Neuronal stem cell (in vitro differentiated cells): ENCODE measurements at regions not wholly inside any gene's neighbourhood (a gene's known extent, or its start where the extent isn't known, plus 50 kb on each side); places are given as distances from the start of the nearest gene placed in this dataset.

ENCODE experiments used
- DNase-seq: peaks from one replicate; pipeline ENCODE4 v3.0.0-alpha.2; 2013; ENCODE audit warnings: low spot score
- H2AFZ ChIP-seq: one replicate; pipeline ENCODE4 v1.6.1; 2013; ENCODE audit warnings: mild to moderate bottlenecking, low read length, inconsistent platforms
- H2AK5ac ChIP-seq: 2 replicates; pipeline ENCODE4 v1.6.1; 2013; ENCODE audit warnings: low read depth, mild to moderate bottlenecking, inconsistent platforms, low read length, moderate library complexity, mixed read lengths
- H2BK120ac ChIP-seq: 2 replicates; pipeline ENCODE4 v1.6.1; 2013; ENCODE audit warnings: low read depth, mild to moderate bottlenecking, inconsistent platforms, low read length, moderate library complexity, mixed read lengths
- H2BK12ac ChIP-seq: one replicate; pipeline ENCODE4 v1.6.1; 2013; ENCODE audit warnings: low read length, inconsistent platforms
- H2BK15ac ChIP-seq: 2 replicates; pipeline ENCODE4 v1.6.1; 2013; ENCODE audit warnings: mild to moderate bottlenecking, low read length, inconsistent platforms, mixed read lengths
- H2BK5ac ChIP-seq: one replicate; pipeline ENCODE4 v1.6.1; 2013; ENCODE audit warnings: inconsistent platforms, mild to moderate bottlenecking, low read length, moderate library complexity
- H3K14ac ChIP-seq: one replicate; pipeline ENCODE4 v1.6.1; 2013; ENCODE audit warnings: low read length, inconsistent platforms
- H3K18ac ChIP-seq: 2 replicates; pipeline ENCODE4 v1.6.1; 2013; ENCODE audit warnings: low read length, inconsistent platforms
- H3K23ac ChIP-seq: 2 replicates; pipeline ENCODE4 v1.6.1; 2013; ENCODE audit warnings: low read depth, mild to moderate bottlenecking, mixed read lengths, low read length, inconsistent platforms; ENCODE audit not compliant: poor library complexity
- H3K27ac ChIP-seq: replicated peaks from 3 replicates; pipeline ENCODE4 v1.5.1; 2013; ENCODE audit warnings: low read length, inconsistent platforms
- H3K27me3 ChIP-seq, 3 experiments: 2 replicates each; pipeline ENCODE4 v1.6.1; 2013; ENCODE audit warnings: low read length in 3 of 3, mild to moderate bottlenecking in 2 of 3, inconsistent platforms in 1 of 3, low read depth in 1 of 3, mixed read lengths in 1 of 3, moderate library complexity in 1 of 3; ENCODE audit not compliant: control insufficient read depth in 3 of 3, insufficient read depth in 3 of 3
- H3K36me3 ChIP-seq, 2 donors: replicated peaks in 1 of 2; 2 replicates each; pipeline ENCODE4 v1.6.1; 2013; ENCODE audit warnings: low read length in 2 of 2; ENCODE audit not compliant: control insufficient read depth in 2 of 2, insufficient read depth in 2 of 2
- H3K4ac ChIP-seq: 2 replicates; pipeline ENCODE4 v1.6.1; 2013; ENCODE audit warnings: inconsistent platforms, mild to moderate bottlenecking, low read length, moderate library complexity
- H3K4me1 ChIP-seq, 2 donors: 1 replicate in 1 of 2; 2 replicates in 1 of 2; pipeline ENCODE4 v1.6.1; 2013; ENCODE audit warnings: low read length in 2 of 2, low read depth in 1 of 2; ENCODE audit not compliant: control insufficient read depth in 2 of 2, insufficient read depth in 1 of 2
- H3K4me2 ChIP-seq: one replicate; pipeline ENCODE4 v1.6.1; 2013; ENCODE audit warnings: mild to moderate bottlenecking, low read length, inconsistent platforms; ENCODE audit not compliant: insufficient read depth, poor library complexity, severe bottlenecking
- H3K4me3 ChIP-seq, 2 donors: 2 replicates each; pipeline ENCODE4 v1.5.1; 2013; ENCODE audit warnings: low read length in 2 of 2, mild to moderate bottlenecking in 2 of 2, inconsistent platforms in 1 of 2, moderate library complexity in 1 of 2
- H3K79me1 ChIP-seq: one replicate; pipeline ENCODE4 v1.6.1; 2013; ENCODE audit warnings: low read depth, mild to moderate bottlenecking, inconsistent platforms, low read length, moderate library complexity
- H3K9ac ChIP-seq: one replicate; pipeline ENCODE4 v1.6.1; 2013; ENCODE audit warnings: mild to moderate bottlenecking, low read depth, low read length, inconsistent platforms; ENCODE audit not compliant: poor library complexity
- H3K9me3 ChIP-seq, 2 donors: replicated peaks in 1 of 2; 2 replicates each; pipeline versions ENCODE3 to v1.6.1; 2013; ENCODE audit warnings: low read length in 2 of 2, mild to moderate bottlenecking in 2 of 2, inconsistent platforms in 1 of 2, low read depth in 1 of 2, mixed read lengths in 1 of 2, moderate library complexity in 1 of 2; ENCODE audit not compliant: control insufficient read depth in 2 of 2, insufficient read depth in 1 of 2
- H4K8ac ChIP-seq: one replicate; pipeline ENCODE4 v1.6.1; 2013; ENCODE audit warnings: low read depth, mild to moderate bottlenecking, inconsistent platforms, low read length, moderate library complexity
- H4K91ac ChIP-seq: one replicate; pipeline ENCODE4 v1.6.1; 2013; ENCODE audit warnings: low read length, low read depth, mild to moderate bottlenecking, inconsistent platforms; ENCODE audit not compliant: poor library complexity
- WGBS, 2 donors: extraction: QIAGEN DNeasy Blood & Tissue Kit; methylation state at CpG; one replicate each; pipeline ENCODE4 v1.1.7; 2013; ENCODE audit warnings: missing lambda C conversion rate in 2 of 2, mixed read lengths in 1 of 2; ENCODE audit not compliant: insufficient read length in 2 of 2, insufficient replicate concordance in 1 of 2; ENCODE audit errors: extremely low coverage in 2 of 2; 5-methylcytosine and 5-hydroxymethylcytosine counted together

GRCh38 chrX:11929476-11929875 lies 171.4 kb downstream of the MSL3 start:
- Histone ChIP-seq H3K4me3 (no peak overlapping the region), H3K9me3 (no peaks in the 10 kb centered on the region), H2AFZ (no peak overlapping the region), H3K4me1 (no peaks in the 10 kb centered on the region), H3K79me1 (no peaks in the 10 kb centered on the region), H2AK5ac (no peak overlapping the region), H3K36me3 (no peaks in the 10 kb centered on the region), H3K4ac (no peak overlapping the region), H3K14ac (no peak overlapping the region), H3K27ac (no peak overlapping the region), H2BK12ac (no peak overlapping the region), H3K9ac (no peak overlapping the region), H3K23ac (no peak overlapping the region), H3K4me2 (no peak overlapping the region), H4K8ac (no peak overlapping the region), H3K18ac (no peak overlapping the region), H2BK15ac (no peak overlapping the region), H2BK5ac (no peak overlapping the region), H4K91ac (no peak overlapping the region), H3K27me3 (no peaks in the 10 kb centered on the region), H2BK120ac (no peak overlapping the region)
- DNase-seq, result no peak
- no CpG with 5 or more reads among the region's 5 CpGs for WGBS, 2 donors

DNA sequence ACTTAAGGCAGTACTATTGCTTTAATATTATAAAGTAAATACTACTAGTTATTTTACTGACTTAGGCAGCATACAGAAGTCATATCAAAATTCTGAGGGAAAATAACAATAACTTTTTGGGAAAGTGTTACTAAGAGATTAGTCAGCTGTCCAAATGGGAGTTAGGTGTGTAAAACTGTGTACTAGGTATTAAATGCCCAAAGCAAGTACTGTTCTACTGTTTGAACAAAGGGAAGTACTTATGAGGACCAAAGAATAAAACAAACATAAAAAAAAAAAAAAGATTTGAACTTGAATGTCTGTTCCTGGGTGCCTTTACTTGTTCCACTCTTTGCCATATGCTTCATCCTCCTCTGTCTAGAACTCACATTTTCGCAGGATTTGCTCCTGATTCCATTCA lies 174.4 kb downstream of the MSL3 start:
- Histone ChIP-seq H3K27ac (no peak overlapping the region), H3K27me3 (no peaks in the 10 kb centered on the region), H4K91ac (no peak overlapping the region), H3K4ac (no peak overlapping the region), H2BK12ac (no peak overlapping the region), H3K9me3 (no peaks in the 10 kb centered on the region), H3K4me2 (no peak overlapping the region), H3K9ac (no peak overlapping the region), H3K4me3 (no peak overlapping the region), H2BK15ac (no peak overlapping the region), H2AK5ac (no peak overlapping the region), H3K36me3 (no peaks in the 10 kb centered on the region), H4K8ac (no peak overlapping the region), H3K79me1 (no peaks in the 10 kb centered on the region), H3K23ac (no peak overlapping the region), H2BK120ac (no peak overlapping the region), H3K18ac (no peak overlapping the region), H3K4me1 (no peaks in the 10 kb centered on the region), H2BK5ac (no peak overlapping the region), H2AFZ (no peak overlapping the region), H3K14ac (no peak overlapping the region)
- no CpG with 5 or more reads among the region's 1 CpG for WGBS, 2 donors
- no peak for DNase-seq

GRCh38 chrX:11934089-11934488 lies 176.1 kb downstream of the MSL3 start:
- no peaks in the 10 kb centered on the region for H3K4me1 ChIP-seq
- H2BK15ac ChIP-seq, result no peak overlapping the region
- H3K14ac ChIP-seq, result no peak overlapping the region
- no peaks in the 10 kb centered on the region for H3K9me3 ChIP-seq
- no peak overlapping the region for H4K8ac ChIP-seq
- no peak overlapping the region for H3K27ac ChIP-seq
- H3K4me3 ChIP-seq, result no peak overlapping the region
- H3K79me1 ChIP-seq, result no peaks in the 10 kb centered on the region
- no peaks in the 10 kb centered on the region for H3K27me3 ChIP-seq
- no peak overlapping the region for H3K4me2 ChIP-seq
- no peak overlapping the region for H2BK12ac ChIP-seq
- H3K18ac ChIP-seq, result no peak overlapping the region
- H2BK5ac ChIP-seq, result no peak overlapping the region
- H3K36me3 ChIP-seq, result no peaks in the 10 kb centered on the region
- no peak overlapping the region for H2AFZ ChIP-seq
- no peak overlapping the region for H4K91ac ChIP-seq
- no peak for DNase-seq
- no peak overlapping the region for H2BK120ac ChIP-seq
- no CpG with 5 or more reads among the region's 1 CpG for WGBS, 2 donors
- no peak overlapping the region for H3K23ac ChIP-seq
- no peak overlapping the region for H2AK5ac ChIP-seq
- H3K4ac ChIP-seq, result no peak overlapping the region
- H3K9ac ChIP-seq, result no peak overlapping the region

- no peak overlapping the region for H2AK5ac ChIP-seq
- H3K36me3 ChIP-seq, result no peaks in the 10 kb centered on the region
- no peak overlapping the region for H3K9ac ChIP-seq
- H3K27ac ChIP-seq, result no peak overlapping the region
- WGBS, 2 donors, result no CpG with 5 or more reads among the region's 5 CpGs
- H2BK120ac ChIP-seq, result no peak overlapping the region
- H3K23ac ChIP-seq, result no peak overlapping the region
- H2BK15ac ChIP-seq, result no peak overlapping the region
- H3K4ac ChIP-seq, result no peak overlapping the region
- H4K91ac ChIP-seq, result no peak overlapping the region
- H2BK12ac ChIP-seq, result no peak overlapping the region
- no peaks in the 10 kb centered on the region for H3K4me1 ChIP-seq
- H3K79me1 ChIP-seq, result no peaks in the 10 kb centered on the region
- H3K27me3 ChIP-seq, result peaks cover 0 to 3% (median 0%) of the 10 kb centered on the region in 3 experiments
- no peaks in the 10 kb centered on the region for H3K9me3 ChIP-seq
- no peak overlapping the region for H4K8ac ChIP-seq
- no peak for DNase-seq
- no peak overlapping the region for H2AFZ ChIP-seq
- no peak overlapping the region for H3K14ac ChIP-seq
- no peak overlapping the region for H2BK5ac ChIP-seq
- no peak overlapping the region for H3K4me3 ChIP-seq
- H3K18ac ChIP-seq, result no peak overlapping the region
- no peak overlapping the region for H3K4me2 ChIP-seq
Observed at GRCh38 chrX:11941571-11941970, 183.5 kb downstream of the MSL3 start.
